ENCODE measurements at regions not wholly inside any gene's neighbourhood (a gene's known extent, or its start where the extent isn't known, plus 50 kb on each side); places are given as distances from the start of the nearest gene placed in this dataset.
A peak's percentile ranks its signal among the peaks of the same experiment; 100 is the strongest.
"Not testable (repeated sequence)": the region's sequence is repeated elsewhere in the genome, so short reads cannot be mapped to it uniquely, and the experiment has no call there.

DNA sequence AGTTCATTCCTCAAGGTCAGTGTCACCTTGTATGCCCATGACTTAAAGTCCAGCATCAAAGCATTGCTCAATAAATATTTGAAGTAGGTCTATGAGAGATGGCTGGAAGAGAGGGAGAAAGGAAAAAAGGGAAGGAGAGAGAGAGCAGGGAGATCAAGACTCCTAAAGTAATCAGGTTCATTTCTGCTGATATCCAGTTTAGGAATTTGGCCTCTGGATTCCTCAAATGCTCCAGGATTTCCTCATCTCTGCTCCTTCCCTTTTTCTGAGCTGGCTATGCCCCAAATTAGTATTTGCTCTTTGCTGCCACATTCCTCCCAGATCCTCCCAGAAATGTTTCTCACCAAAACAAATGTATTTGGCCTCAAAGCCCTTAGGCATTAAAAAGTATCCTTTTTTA lies 739.4 kb upstream of the CHAC2 start:
- no peak overlapping the region for H3K4me3 ChIP-seq (ENCODE audit: low read depth, low read length)
- DNase-seq (ENCODE audit: low read depth) = no peak
- no peaks in the 10 kb centered on the region for H3K36me3 ChIP-seq (ENCODE audit: control insufficient read depth, insufficient read depth, low read length)
- H3K27me3 ChIP-seq (ENCODE audit: control insufficient read depth, insufficient read depth, low read length) = no peaks in the 10 kb centered on the region
- TF ChIP-seq, protein P1, sequence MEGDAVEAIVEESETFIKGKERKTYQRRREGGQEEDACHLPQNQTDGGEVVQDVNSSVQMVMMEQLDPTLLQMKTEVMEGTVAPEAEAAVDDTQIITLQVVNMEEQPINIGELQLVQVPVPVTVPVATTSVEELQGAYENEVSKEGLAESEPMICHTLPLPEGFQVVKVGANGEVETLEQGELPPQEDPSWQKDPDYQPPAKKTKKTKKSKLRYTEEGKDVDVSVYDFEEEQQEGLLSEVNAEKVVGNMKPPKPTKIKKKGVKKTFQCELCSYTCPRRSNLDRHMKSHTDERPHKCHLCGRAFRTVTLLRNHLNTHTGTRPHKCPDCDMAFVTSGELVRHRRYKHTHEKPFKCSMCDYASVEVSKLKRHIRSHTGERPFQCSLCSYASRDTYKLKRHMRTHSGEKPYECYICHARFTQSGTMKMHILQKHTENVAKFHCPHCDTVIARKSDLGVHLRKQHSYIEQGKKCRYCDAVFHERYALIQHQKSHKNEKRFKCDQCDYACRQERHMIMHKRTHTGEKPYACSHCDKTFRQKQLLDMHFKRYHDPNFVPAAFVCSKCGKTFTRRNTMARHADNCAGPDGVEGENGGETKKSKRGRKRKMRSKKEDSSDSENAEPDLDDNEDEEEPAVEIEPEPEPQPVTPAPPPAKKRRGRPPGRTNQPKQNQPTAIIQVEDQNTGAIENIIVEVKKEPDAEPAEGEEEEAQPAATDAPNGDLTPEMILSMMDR (IDR thresholded peaks at IDR 0.05; ENCODE audit: insufficient read depth, low read length, poor library complexity, severe bottlenecking) = no peak

DNA sequence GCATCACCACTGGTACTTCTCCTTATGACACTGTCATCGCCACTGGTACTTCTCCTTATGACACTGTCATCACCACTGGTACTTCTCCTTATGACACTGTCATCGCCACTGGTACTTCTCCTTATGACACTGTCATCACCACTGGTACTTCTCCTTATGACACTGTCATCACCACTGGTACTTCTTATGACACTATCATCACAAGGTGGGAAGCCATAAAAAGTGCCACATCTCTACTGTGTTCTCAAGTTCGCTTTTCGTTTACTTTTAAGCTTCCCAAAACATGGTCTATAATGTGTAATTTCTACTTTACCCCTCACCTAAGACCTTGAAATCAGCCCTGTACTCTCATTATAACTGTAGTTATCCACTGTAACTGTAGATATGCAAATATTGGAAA lies 745.4 kb upstream of the CHAC2 start:
- not testable (repeated sequence) for DNase-seq (ENCODE audit: low read depth); H3K36me3 ChIP-seq (ENCODE audit: control insufficient read depth, insufficient read depth, low read length); H3K4me3 ChIP-seq (ENCODE audit: low read depth, low read length); H3K27me3 ChIP-seq (ENCODE audit: control insufficient read depth, insufficient read depth, low read length)

GRCh38 chr2:53021828-53022227 lies 745.8 kb upstream of the CHAC2 start:
- Histone ChIP-seq H3K36me3 (ENCODE audit: control insufficient read depth, insufficient read depth, low read length) (no peaks in the 10 kb centered on the region), H3K4me3 (ENCODE audit: low read depth, low read length) (no peak overlapping the region), H3K27me3 (ENCODE audit: control insufficient read depth, insufficient read depth, low read length) (no peaks in the 10 kb centered on the region)
- no peak for DNase-seq (ENCODE audit: low read depth)
- TF ChIP-seq, protein P1 (IDR thresholded peaks at IDR 0.05; ENCODE audit: insufficient read depth, low read length, poor library complexity, severe bottlenecking) = no peak

DNA sequence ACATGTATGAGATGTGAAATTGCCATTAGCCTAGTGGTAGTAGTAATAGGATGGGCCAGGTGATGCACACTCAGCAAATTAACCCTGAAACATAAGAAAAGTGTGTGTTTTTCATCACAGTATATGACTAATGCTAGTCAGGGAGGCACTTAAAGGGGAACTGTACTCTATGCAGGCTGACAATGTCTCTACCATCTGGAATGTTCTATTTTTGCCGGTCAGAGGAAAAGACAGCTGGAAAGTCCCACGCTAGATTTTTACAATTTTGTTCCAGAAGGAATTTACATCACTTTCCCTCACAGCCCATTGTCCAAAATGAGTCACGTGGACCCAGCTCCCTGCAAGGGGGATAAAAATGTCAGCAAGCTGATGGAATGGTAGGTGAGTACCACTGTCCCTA lies 746.3 kb upstream of the CHAC2 start:
- DNase-seq (ENCODE audit: low read depth) = peak; percentile 29

DNA sequence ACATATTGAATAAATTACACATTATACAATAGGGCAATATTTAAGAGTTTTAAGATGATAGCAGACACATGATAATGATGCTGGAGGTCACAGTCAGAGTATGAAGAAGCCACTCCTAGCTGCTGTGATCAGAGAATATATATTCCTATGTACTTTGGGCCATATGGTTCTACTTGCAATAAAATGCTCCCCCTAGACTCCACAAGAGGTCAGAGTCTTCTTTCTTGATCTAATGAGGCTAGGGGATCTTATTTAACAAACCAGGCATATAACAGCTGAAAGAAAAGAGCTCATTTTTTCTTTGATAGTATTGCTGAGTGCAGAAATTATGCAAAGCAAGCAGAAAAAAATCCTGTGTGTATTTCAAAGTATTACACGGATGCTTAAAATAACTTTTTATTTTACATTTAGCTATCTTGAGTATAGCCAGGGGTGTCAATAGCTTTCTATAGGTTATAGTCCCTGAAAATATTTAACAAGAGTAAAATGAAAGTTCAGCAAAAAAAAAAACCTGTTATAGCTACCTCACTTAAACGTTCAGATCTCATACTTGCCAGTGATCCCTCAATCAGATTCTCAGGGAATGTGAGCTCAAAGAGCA lies 748.7 kb upstream of the CHAC2 start:
- H3K27me3 ChIP-seq (ENCODE audit: control insufficient read depth, insufficient read depth, low read length) = no peaks in the 10 kb centered on the region
- TF ChIP-seq, protein P1 (IDR thresholded peaks at IDR 0.05; ENCODE audit: insufficient read depth, low read length, poor library complexity, severe bottlenecking) = peak; percentile 47
- no peak overlapping the region for H3K4me3 ChIP-seq (ENCODE audit: low read depth, low read length)
- no peaks in the 10 kb centered on the region for H3K36me3 ChIP-seq (ENCODE audit: control insufficient read depth, insufficient read depth, low read length)
- no peak for DNase-seq (ENCODE audit: low read depth)

More for the DNA sequence above, 746.3 kb upstream of the CHAC2 start:
- TF ChIP-seq, protein P1 (IDR thresholded peaks at IDR 0.05; ENCODE audit: insufficient read depth, low read length, poor library complexity, severe bottlenecking) = no peak
- Histone ChIP-seq H3K27me3 (ENCODE audit: control insufficient read depth, insufficient read depth, low read length) (no peaks in the 10 kb centered on the region), H3K36me3 (ENCODE audit: control insufficient read depth, insufficient read depth, low read length) (no peaks in the 10 kb centered on the region), H3K4me3 (ENCODE audit: low read depth, low read length) (no peak overlapping the region)

DNA sequence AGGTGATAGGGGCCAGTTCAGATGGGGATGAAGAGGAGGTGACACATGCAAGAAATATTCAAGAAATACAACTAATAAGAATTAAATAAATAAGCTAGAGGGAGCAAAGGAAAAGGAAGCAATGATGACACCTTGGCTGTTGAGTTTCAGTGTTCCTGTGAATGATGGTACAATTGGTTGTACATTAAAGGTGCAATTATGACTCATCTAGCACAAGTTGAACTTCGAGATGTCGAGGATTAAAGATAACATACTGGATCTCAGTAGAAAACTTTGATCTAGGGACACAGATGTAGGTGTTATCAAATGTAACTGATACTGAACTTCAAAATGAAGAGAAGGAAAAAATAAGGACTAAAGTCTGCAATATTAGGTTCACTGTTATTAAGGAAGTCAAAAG lies 760.6 kb upstream of the CHAC2 start:
- Histone ChIP-seq H3K4me3 (ENCODE audit: low read depth, low read length) (no peak overlapping the region), H3K27me3 (ENCODE audit: control insufficient read depth, insufficient read depth, low read length) (no peaks in the 10 kb centered on the region), H3K36me3 (ENCODE audit: control insufficient read depth, insufficient read depth, low read length) (no peaks in the 10 kb centered on the region)
- no peak for DNase-seq (ENCODE audit: low read depth)
- TF ChIP-seq, protein P1 (IDR thresholded peaks at IDR 0.05; ENCODE audit: insufficient read depth, low read length, poor library complexity, severe bottlenecking) = no peak
